Osteocyte (in vitro differentiated cells): ENCODE measurements at regions not wholly inside any gene's neighbourhood (a gene's known extent, or its start where the extent isn't known, plus 50 kb on each side); places are given as distances from the start of the nearest gene placed in this dataset.

Experiments
- DNase-seq: peaks from one replicate; pipeline ENCODE4 v3.0.0; 2021; ENCODE audit warnings: mixed read lengths; ENCODE audit not compliant: unreplicated experiment; ENCODE audit errors: extremely low spot score
- H3K27ac Mint-ChIP-seq: one replicate; pipeline ENCODE4 v1.8.0; 2021; ENCODE audit warnings: mild to moderate bottlenecking, mixed read lengths; ENCODE audit not compliant: unreplicated experiment
- H3K27me3 Mint-ChIP-seq: one replicate; pipeline ENCODE4 v1.8.0; 2021; ENCODE audit warnings: mixed read lengths; ENCODE audit not compliant: unreplicated experiment
- H3K36me3 Mint-ChIP-seq: one replicate; pipeline ENCODE4 v1.8.0; 2021; ENCODE audit warnings: mixed read lengths; ENCODE audit not compliant: unreplicated experiment
- H3K4me1 Mint-ChIP-seq: one replicate; pipeline ENCODE4 v1.8.0; 2021; ENCODE audit warnings: mixed read lengths; ENCODE audit not compliant: unreplicated experiment
- H3K4me3 Mint-ChIP-seq: one replicate; pipeline ENCODE4 v1.8.0; 2021; ENCODE audit warnings: mild to moderate bottlenecking, moderate library complexity, mixed read lengths; ENCODE audit not compliant: unreplicated experiment
- H3K9me3 Mint-ChIP-seq: one replicate; pipeline ENCODE4 v1.8.0; 2021; ENCODE audit warnings: mixed read lengths; ENCODE audit not compliant: unreplicated experiment
- TF ChIP-seq, protein P1 (sequence below): fragments of 200-600 bp; sonication (generic); IDR thresholded peaks from 2 replicates; pipeline ENCODE4 v1.5.0; 2021; ENCODE audit warnings: antibody characterized with exemption, mild to moderate bottlenecking, moderate library complexity

DNA sequence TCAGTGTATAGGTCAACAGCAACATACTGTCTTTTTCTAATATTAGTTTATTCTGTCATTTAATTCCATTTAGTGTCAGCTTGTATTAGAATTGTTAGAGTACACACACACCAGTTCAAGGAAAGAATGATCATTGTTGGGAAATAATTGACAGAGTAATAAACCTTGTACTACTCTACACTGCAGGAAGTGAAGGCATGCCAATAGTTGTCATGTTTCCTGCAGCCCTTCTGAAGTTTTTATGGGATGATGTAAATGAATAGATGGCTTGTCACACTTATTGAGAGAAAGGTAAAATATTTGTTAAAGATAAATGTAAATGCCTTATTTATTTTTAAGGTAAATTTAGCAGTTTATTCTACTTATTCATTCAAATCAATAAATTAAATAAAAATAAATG lies 306.9 kb upstream of the KLHL1 start:
- Mint-ChIP-seq H3K27ac (no peak overlapping the region), H3K36me3 (no peaks in the 10 kb centered on the region), H3K4me3 (no peak overlapping the region), H3K4me1 (no peaks in the 10 kb centered on the region), H3K27me3 (peaks cover 3% of the 10 kb centered on the region), H3K9me3 (no peaks in the 10 kb centered on the region)
- TF ChIP-seq, protein P1, sequence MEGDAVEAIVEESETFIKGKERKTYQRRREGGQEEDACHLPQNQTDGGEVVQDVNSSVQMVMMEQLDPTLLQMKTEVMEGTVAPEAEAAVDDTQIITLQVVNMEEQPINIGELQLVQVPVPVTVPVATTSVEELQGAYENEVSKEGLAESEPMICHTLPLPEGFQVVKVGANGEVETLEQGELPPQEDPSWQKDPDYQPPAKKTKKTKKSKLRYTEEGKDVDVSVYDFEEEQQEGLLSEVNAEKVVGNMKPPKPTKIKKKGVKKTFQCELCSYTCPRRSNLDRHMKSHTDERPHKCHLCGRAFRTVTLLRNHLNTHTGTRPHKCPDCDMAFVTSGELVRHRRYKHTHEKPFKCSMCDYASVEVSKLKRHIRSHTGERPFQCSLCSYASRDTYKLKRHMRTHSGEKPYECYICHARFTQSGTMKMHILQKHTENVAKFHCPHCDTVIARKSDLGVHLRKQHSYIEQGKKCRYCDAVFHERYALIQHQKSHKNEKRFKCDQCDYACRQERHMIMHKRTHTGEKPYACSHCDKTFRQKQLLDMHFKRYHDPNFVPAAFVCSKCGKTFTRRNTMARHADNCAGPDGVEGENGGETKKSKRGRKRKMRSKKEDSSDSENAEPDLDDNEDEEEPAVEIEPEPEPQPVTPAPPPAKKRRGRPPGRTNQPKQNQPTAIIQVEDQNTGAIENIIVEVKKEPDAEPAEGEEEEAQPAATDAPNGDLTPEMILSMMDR, result no peak
- no peak for DNase-seq

DNA sequence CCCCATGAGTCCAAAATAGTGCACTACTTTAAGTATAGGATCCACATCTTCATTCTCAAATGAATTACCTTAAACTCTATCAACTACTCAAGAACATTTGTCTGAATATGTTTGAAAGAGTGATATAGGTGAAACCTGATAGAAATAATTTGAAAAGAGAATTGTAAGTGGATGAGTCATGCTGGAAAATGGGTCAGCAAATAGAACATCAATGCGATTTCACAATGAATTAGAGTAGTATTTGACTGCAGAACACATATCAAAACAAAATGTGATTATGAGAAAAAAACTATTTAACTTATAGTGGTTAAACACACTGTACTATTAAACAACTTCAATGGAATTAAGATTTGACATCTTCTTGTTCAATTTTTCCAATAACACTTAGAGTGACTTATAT lies 300.6 kb upstream of the KLHL1 start:
- Mint-ChIP-seq H3K9me3 (no peaks in the 10 kb centered on the region), H3K36me3 (no peaks in the 10 kb centered on the region), H3K27me3 (no peaks in the 10 kb centered on the region), H3K27ac (no peak overlapping the region), H3K4me1 (peaks cover 2% of the 10 kb centered on the region), H3K4me3 (no peak overlapping the region)
- TF ChIP-seq, protein P1, result no peak
- DNase-seq, result no peak

DNA sequence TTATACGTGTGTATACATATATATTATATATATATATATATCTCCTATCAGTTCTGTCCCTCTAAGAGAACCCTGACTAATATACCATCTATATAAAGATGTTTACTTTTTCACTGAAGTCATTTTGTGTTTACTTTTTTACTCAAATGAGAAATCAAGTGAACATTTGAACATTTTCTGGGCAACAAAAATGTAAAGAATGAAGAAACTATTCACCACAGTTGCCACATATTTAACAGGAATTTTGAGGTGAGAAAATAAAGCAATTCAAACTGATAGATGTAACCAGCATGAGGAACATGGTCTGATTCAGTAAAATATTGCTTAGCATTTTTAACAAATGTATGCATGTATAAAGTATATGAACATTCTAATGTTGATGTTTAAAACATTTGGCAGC lies 299.2 kb upstream of the KLHL1 start:
- no peaks in the 10 kb centered on the region for H3K36me3 Mint-ChIP-seq
- no peak overlapping the region for H3K27ac Mint-ChIP-seq
- TF ChIP-seq, protein P1, result no peak
- H3K27me3 Mint-ChIP-seq, result no peaks in the 10 kb centered on the region
- H3K4me3 Mint-ChIP-seq, result no peak overlapping the region
- no peak for DNase-seq
- no peaks in the 10 kb centered on the region for H3K9me3 Mint-ChIP-seq
- H3K4me1 Mint-ChIP-seq, result peaks cover 2% of the 10 kb centered on the region

DNA sequence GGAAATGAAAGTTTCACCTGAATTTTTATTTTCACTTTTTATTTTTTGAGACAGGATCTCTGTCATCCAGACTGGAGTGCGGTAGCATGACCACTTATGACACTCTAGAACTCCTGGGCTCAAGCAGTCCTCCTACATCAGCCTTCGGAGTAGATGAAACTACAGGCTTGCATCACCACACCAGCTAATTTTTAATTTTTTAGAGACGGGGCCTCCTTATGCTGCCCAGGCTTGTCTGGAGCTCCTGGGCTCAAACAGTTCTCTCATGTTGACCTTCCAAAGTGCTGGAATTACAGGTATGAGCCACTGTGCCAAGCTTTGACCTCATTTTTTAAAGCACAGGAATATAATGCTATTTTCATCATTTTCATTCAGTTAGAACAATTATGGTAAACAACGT lies 297.0 kb upstream of the KLHL1 start:
- no peak overlapping the region for H3K4me3 Mint-ChIP-seq
- H3K4me1 Mint-ChIP-seq, result peaks cover 2% of the 10 kb centered on the region
- H3K27me3 Mint-ChIP-seq, result peaks cover 4% of the 10 kb centered on the region
- no peaks in the 10 kb centered on the region for H3K9me3 Mint-ChIP-seq
- no peak overlapping the region for H3K27ac Mint-ChIP-seq
- no peak for DNase-seq
- TF ChIP-seq, protein P1, result no peak
- no peaks in the 10 kb centered on the region for H3K36me3 Mint-ChIP-seq

DNA sequence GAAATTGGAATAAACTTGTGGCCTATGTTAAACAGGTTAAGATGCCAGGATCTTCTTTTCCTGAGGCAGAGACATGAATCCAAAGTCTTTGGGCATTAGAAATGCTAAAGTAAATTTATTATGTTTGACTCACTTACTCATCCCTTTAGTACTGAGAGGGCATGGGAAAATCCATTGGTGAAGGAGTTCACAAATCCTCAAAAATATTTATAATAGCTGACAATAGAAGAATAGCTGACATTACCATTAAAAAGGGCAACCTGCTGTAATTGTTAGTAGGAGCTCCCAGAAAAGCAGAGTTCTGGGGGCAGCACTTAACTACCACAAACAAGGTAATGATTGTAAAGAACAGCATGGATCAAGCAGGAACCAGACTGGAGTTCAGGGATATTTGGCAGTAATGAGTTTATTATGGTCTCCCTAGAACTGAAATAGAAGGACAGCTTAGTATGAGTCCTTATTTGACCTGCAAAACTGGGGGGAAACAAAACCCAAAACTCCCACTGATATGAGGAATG lies 285.8 kb upstream of the KLHL1 start:
- TF ChIP-seq, protein P1, result no peak
- no peak for DNase-seq
- Mint-ChIP-seq H3K27me3 (no peaks in the 10 kb centered on the region), H3K4me3 (no peak overlapping the region), H3K9me3 (no peaks in the 10 kb centered on the region), H3K4me1 (no peaks in the 10 kb centered on the region), H3K27ac (no peak overlapping the region), H3K36me3 (no peaks in the 10 kb centered on the region)
